CD4-positive, alpha-beta T cell (primary cell): ENCODE measurements at regions not wholly inside any gene's neighbourhood (a gene's known extent, or its start where the extent isn't known, plus 50 kb on each side); places are given as distances from the start of the nearest gene placed in this dataset.

Source experiments
- ATAC-seq: fragments of 200-7000 bp; cut with Tn5 transposase; one replicate; pipeline ENCODE4 v1.10.0; 2022; ENCODE audit warnings: mild to moderate bottlenecking; ENCODE audit not compliant: poor library complexity
- CTCF ChIA-PET: fragments of 350-600 bp; sonication (Branson Sonifier 250); formaldehyde crosslinking; loops from one replicate; lab custom pipeline; 2021; ENCODE audit warnings: antibody characterized with exemption, inconsistent platforms; lab: Charles Lee
- POLR2A ChIA-PET: fragments of 350-600 bp; sonication (Branson Sonifier 250); formaldehyde crosslinking; loops from one replicate; lab custom pipeline; 2021; ENCODE audit warnings: antibody characterized with exemption, inconsistent platforms; lab: Charles Lee
- DNase-seq, 14 experiments: peaks; one replicate each; pipeline ENCODE4 v3.0.0-alpha.2; 2013 to 2020; ENCODE audit warnings: mixed read lengths in 2 of 14
- H3K27ac ChIP-seq, 2 donors: one replicate each; pipeline versions ENCODE4 v1.5.1 to v1.7.0; 2013; ENCODE audit warnings: low read length in 2 of 2, low read depth in 1 of 2, mild to moderate bottlenecking in 1 of 2
- H3K27me3 ChIP-seq, 2 experiments: 1 replicate in 1 of 2; 2 replicates in 1 of 2; pipeline versions ENCODE4 v1.6.1 to v1.7.0; 2013; ENCODE audit warnings: low read length in 2 of 2, control low read depth in 1 of 2, mild to moderate bottlenecking in 1 of 2, moderate library complexity in 1 of 2; ENCODE audit not compliant: insufficient read depth in 2 of 2, control insufficient read depth in 1 of 2
- H3K36me3 ChIP-seq: one replicate; pipeline ENCODE4 v1.6.1; 2013; ENCODE audit warnings: low read length, control low read depth; ENCODE audit not compliant: insufficient read depth
- H3K4me1 ChIP-seq: one replicate; pipeline ENCODE4 v1.6.1; 2013; ENCODE audit warnings: low read length, control low read depth; ENCODE audit not compliant: insufficient read depth
- H3K4me3 ChIP-seq: one replicate; pipeline ENCODE4 v1.5.1; 2013; ENCODE audit warnings: mild to moderate bottlenecking, low read length, moderate library complexity
- H3K9me3 ChIP-seq, 2 experiments: 1 replicate in 1 of 2; 2 replicates in 1 of 2; pipeline versions ENCODE4 v1.6.1 to v1.7.0; 2013; ENCODE audit warnings: low read length in 2 of 2, mild to moderate bottlenecking in 2 of 2, control low read depth in 1 of 2, moderate library complexity in 1 of 2; ENCODE audit not compliant: control insufficient read depth in 1 of 2, insufficient read depth in 1 of 2
- H3K27ac Mint-ChIP-seq: one replicate; pipeline ENCODE4 v1.8.0; 2020; ENCODE audit warnings: mixed read lengths
- H3K27me3 Mint-ChIP-seq: one replicate; pipeline ENCODE4 v1.8.0; 2021; ENCODE audit warnings: mixed read lengths
- H3K36me3 Mint-ChIP-seq: one replicate; pipeline ENCODE4 v1.8.0; 2021; ENCODE audit warnings: low read depth, mixed read lengths
- H3K4me1 Mint-ChIP-seq: one replicate; pipeline ENCODE4 v1.8.0; 2021; ENCODE audit warnings: low read depth, mixed read lengths
- H3K4me3 Mint-ChIP-seq: one replicate; pipeline ENCODE4 v1.8.0; 2020; ENCODE audit warnings: mild to moderate bottlenecking, mixed read lengths
- H3K9me3 Mint-ChIP-seq: one replicate; pipeline ENCODE4 v1.8.0; 2020; ENCODE audit warnings: mixed read lengths
- intact Hi-C, 2 experiments: fragments of 100-400 bp; cut with DNase I in 1 of 2; cut with micrococcal nuclease in 1 of 2; formaldehyde crosslinking; loops; one replicate each; pipeline versions ENCODE4 v1.15.1 to v1.9.0; 2023 to 2025; cut with DNase I, micrococcal nuclease
- TF ChIP-seq, protein P1 (sequence below): fragments of 200-600 bp; IDR thresholded peaks from one replicate; pipeline ENCODE4 v1.8.0; 2022; ENCODE audit warnings: antibody characterized with exemption, mild to moderate bottlenecking

DNA sequence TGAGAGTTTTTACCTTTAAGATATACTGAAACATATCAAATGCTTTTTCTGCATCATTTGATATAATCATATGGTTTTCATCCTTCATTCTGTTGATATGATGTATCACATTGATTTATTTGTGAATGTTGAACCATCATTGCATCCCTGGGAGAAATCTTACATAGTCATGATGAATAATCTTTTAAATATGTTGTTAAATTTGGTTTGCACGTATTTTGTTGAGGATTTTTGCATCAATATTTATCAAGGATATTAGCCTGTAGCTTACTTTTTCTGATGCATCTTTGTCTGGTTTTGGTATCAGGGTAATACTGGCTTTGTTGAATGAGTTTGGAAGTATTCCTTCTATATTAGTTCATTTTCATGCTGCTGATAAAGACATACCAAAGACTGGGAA, 541.4 kb downstream of the TLL1 start:
- Mint-ChIP-seq H3K27ac (no peak overlapping the region), H3K4me3 (no peak overlapping the region), H3K36me3 (no peaks in the 10 kb centered on the region), H3K9me3 (peaks cover 12% of the 10 kb centered on the region), H3K27me3 (no peaks in the 10 kb centered on the region), H3K4me1 (no peaks in the 10 kb centered on the region)
- DNase-seq, result no peak
- no peak for ATAC-seq
- Histone ChIP-seq H3K9me3 (peaks cover 0 to 7% of the 10 kb centered on the region in 2 experiments), H3K4me1 (no peaks in the 10 kb centered on the region), H3K36me3 (no peaks in the 10 kb centered on the region), H3K4me3 (no peak overlapping the region), H3K27me3 (no peaks in the 10 kb centered on the region), H3K27ac (no peak overlapping the region)
- intact Hi-C loops, result no loop called here
- TF ChIP-seq, protein P1, sequence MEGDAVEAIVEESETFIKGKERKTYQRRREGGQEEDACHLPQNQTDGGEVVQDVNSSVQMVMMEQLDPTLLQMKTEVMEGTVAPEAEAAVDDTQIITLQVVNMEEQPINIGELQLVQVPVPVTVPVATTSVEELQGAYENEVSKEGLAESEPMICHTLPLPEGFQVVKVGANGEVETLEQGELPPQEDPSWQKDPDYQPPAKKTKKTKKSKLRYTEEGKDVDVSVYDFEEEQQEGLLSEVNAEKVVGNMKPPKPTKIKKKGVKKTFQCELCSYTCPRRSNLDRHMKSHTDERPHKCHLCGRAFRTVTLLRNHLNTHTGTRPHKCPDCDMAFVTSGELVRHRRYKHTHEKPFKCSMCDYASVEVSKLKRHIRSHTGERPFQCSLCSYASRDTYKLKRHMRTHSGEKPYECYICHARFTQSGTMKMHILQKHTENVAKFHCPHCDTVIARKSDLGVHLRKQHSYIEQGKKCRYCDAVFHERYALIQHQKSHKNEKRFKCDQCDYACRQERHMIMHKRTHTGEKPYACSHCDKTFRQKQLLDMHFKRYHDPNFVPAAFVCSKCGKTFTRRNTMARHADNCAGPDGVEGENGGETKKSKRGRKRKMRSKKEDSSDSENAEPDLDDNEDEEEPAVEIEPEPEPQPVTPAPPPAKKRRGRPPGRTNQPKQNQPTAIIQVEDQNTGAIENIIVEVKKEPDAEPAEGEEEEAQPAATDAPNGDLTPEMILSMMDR, result no peak
- ChIA-PET POLR2A (no interaction called here), CTCF (no interaction called here)

DNA sequence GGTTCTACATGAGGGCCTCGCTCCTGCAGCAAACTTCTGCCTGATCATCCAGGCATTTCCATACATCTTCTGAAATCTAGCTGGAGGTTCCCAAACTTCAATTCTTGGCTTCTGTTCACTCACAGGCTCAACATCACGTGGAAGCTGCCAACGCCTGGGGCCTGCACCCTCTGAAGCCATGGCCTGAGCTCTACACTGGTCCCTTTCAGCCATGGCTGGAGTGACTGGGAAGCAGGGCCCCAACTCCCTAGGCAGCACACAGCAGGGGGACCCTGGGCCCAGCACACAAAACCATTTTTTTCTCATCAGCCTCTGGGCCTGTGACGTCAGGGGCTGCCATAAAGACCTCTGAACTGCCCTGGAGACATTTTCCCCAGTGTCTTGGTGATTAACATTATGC, 542.7 kb downstream of the TLL1 start:
- TF ChIP-seq, protein P1, result no peak
- no peaks in the 10 kb centered on the region for H3K36me3 ChIP-seq
- H3K27ac ChIP-seq, result no peak overlapping the region
- peaks cover 13% of the 10 kb centered on the region for H3K9me3 Mint-ChIP-seq
- no peak overlapping the region for H3K27ac Mint-ChIP-seq
- POLR2A ChIA-PET, result no interaction called here
- ATAC-seq, result no peak
- peaks cover 0 to 4% of the 10 kb centered on the region in 2 experiments for H3K9me3 ChIP-seq
- no peaks in the 10 kb centered on the region for H3K27me3 ChIP-seq
- no peak overlapping the region for H3K4me3 ChIP-seq
- CTCF ChIA-PET, result no interaction called here
- intact Hi-C loops, result no loop called here
- no peak for DNase-seq
- H3K4me1 Mint-ChIP-seq, result no peaks in the 10 kb centered on the region
- no peaks in the 10 kb centered on the region for H3K36me3 Mint-ChIP-seq
- no peaks in the 10 kb centered on the region for H3K4me1 ChIP-seq
- no peak overlapping the region for H3K4me3 Mint-ChIP-seq
- H3K27me3 Mint-ChIP-seq, result no peaks in the 10 kb centered on the region

DNA sequence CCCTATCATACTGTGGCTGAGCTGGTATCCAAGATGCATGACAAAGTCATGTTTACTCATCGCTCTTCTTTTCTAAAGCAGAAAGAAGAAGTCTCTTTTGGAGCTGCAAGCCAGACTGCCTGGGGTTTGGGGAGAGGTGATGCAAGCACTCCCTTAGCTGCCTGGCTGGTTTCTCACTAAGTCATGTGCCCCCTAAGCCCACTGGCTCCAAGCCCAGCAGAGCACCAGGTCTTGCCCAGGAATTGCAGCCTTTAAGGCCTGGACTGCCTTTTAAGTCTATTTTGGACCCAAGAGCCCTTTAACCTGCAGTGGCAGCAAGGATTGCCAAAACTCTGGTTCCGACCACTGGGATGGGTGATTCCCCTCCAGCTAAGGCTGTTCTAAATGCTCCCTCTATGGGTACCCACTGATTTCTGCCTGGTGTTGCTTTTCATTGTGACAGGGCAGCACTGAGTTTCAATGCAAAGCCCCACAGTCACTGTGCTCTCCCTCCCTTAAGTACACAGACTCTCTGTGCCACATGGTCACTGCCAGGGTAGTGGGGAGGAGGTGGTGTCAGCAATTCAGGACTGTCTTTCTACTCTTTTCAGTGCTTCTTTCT, 548.6 kb downstream of the TLL1 start:
- ChIA-PET POLR2A (no interaction called here), CTCF (no interaction called here)
- Mint-ChIP-seq H3K27ac (no peak overlapping the region), H3K27me3 (no peaks in the 10 kb centered on the region), H3K4me3 (no peak overlapping the region), H3K4me1 (no peaks in the 10 kb centered on the region), H3K36me3 (no peaks in the 10 kb centered on the region), H3K9me3 (peaks cover 17% of the 10 kb centered on the region)
- TF ChIP-seq, protein P1, result no peak
- no peak overlapping the region for H3K4me3 ChIP-seq
- H3K36me3 ChIP-seq, result no peaks in the 10 kb centered on the region
- ATAC-seq (no peak), DNase-seq (no peak)
- H3K27ac ChIP-seq, result no peak overlapping the region
- H3K4me1 ChIP-seq, result no peaks in the 10 kb centered on the region
- no peaks in the 10 kb centered on the region for H3K27me3 ChIP-seq
- intact Hi-C loops, result no loop called here
- peaks cover 0 to 4% of the 10 kb centered on the region in 2 experiments for H3K9me3 ChIP-seq
